ENCODE measurements at regions not wholly inside any gene's neighbourhood (a gene's known extent, or its start where the extent isn't known, plus 50 kb on each side); places are given as distances from the start of the nearest gene placed in this dataset.

DNA sequence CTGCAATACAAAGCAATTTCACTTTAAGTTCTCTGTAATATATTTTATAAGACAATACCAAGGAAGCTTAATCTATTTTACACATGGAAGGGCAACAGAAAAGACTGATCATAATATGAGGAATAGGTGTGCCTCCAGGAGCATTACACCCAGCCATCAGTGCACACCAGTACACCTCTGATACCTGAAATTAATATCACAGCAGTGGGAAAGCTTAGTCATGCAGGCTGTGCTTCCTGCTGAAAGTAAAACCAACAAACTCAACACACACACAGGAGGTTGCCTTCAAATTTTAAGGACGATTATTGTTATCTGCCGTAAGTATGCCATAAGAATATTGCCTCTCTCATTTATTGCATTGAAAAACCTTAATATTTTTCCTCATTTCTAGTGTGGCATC is 1119.1 kb upstream of the TENM4 start:
- Mint-ChIP-seq H3K4me3 (no peak overlapping the region), H3K27ac (no peak overlapping the region), H3K4me1 (peaks cover 20% of the 10 kb centered on the region), H3K27me3 (ENCODE audit: low read depth, poor library complexity) (peaks cover 5% of the 10 kb centered on the region), H3K36me3 (ENCODE audit: low read depth) (no peaks in the 10 kb centered on the region), H3K9me3 (no peaks in the 10 kb centered on the region)
- TF ChIP-seq, protein P1, sequence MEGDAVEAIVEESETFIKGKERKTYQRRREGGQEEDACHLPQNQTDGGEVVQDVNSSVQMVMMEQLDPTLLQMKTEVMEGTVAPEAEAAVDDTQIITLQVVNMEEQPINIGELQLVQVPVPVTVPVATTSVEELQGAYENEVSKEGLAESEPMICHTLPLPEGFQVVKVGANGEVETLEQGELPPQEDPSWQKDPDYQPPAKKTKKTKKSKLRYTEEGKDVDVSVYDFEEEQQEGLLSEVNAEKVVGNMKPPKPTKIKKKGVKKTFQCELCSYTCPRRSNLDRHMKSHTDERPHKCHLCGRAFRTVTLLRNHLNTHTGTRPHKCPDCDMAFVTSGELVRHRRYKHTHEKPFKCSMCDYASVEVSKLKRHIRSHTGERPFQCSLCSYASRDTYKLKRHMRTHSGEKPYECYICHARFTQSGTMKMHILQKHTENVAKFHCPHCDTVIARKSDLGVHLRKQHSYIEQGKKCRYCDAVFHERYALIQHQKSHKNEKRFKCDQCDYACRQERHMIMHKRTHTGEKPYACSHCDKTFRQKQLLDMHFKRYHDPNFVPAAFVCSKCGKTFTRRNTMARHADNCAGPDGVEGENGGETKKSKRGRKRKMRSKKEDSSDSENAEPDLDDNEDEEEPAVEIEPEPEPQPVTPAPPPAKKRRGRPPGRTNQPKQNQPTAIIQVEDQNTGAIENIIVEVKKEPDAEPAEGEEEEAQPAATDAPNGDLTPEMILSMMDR (IDR thresholded peaks at IDR 0.05), result no peak
- no peak for DNase-seq

DNA sequence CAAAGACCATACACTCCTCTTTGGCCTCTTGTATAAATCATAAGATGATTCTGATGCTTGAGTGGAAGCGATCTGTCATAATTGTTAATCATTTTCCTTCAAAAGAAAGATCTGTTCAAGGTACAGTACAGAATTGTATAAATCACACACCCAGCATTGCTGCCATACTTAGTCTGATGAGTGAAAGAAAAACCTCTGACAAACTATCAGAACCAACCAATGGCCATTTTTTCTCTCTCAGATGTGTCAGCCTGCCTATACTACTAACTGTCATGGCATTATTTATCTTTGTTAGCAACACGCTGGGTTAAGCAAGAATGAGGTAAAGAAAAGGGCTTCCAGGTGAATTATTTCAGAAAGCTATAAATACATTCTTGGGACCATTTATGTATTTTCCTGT is 1112.7 kb upstream of the TENM4 start:
- Mint-ChIP-seq H3K36me3 (ENCODE audit: low read depth) (no peaks in the 10 kb centered on the region), H3K9me3 (no peaks in the 10 kb centered on the region), H3K27ac (no peak overlapping the region), H3K4me3 (no peak overlapping the region), H3K27me3 (ENCODE audit: low read depth, poor library complexity) (no peaks in the 10 kb centered on the region), H3K4me1 (no peaks in the 10 kb centered on the region)
- TF ChIP-seq, protein P1 (IDR thresholded peaks at IDR 0.05), result no peak
- no peak for DNase-seq

DNA sequence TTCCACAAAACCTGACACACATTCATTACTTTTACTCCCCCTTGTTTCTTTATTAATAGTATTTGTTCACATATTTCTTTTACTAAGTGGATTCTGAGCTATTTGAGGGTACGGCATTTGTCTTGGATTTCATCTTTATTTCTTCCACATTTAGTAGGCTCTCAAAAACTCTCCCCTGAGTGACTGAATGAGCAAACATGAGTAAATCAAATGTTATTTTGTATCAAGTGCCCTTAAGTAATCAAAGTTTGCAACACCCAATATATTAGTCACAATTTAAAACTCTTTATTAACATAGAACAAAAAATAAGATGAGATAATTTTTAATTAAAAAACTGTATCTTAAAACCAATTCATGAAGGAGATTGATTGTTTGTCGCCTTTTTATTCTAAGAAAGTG is 1101.9 kb upstream of the TENM4 start:
- no peaks in the 10 kb centered on the region for H3K9me3 Mint-ChIP-seq
- TF ChIP-seq, protein P1 (IDR thresholded peaks at IDR 0.05), result no peak
- H3K4me1 Mint-ChIP-seq, result no peaks in the 10 kb centered on the region
- no peak overlapping the region for H3K27ac Mint-ChIP-seq
- DNase-seq, result no peak
- no peaks in the 10 kb centered on the region for H3K36me3 Mint-ChIP-seq (ENCODE audit: low read depth)
- H3K4me3 Mint-ChIP-seq, result no peak overlapping the region
- H3K27me3 Mint-ChIP-seq (ENCODE audit: low read depth, poor library complexity), result peaks cover 11% of the 10 kb centered on the region

DNA sequence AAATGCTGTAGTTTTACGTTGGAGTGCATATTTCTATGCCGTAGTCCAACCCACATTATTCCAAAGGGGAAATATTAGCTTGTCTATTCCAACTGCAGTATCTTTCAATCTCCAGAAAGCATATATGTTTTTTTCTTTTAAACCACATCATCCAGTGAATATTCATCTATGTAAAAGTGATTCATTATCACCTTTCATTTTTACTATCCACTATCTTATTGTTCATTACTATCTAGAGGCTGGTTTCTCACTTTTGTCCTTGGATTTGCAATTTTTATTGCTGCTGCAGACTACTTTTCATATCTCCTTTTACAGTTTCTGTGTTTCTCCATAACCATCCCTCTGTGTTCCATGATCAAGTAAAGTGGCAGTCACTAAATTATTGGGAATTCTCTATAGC is 1097.2 kb upstream of the TENM4 start:
- TF ChIP-seq, protein P1 (IDR thresholded peaks at IDR 0.05), result no peak
- Mint-ChIP-seq H3K9me3 (peaks cover 7% of the 10 kb centered on the region), H3K4me1 (no peaks in the 10 kb centered on the region), H3K36me3 (ENCODE audit: low read depth) (peaks cover 5% of the 10 kb centered on the region), H3K4me3 (no peak overlapping the region), H3K27me3 (ENCODE audit: low read depth, poor library complexity) (no peaks in the 10 kb centered on the region), H3K27ac (no peak overlapping the region)
- DNase-seq, result no peak

DNA sequence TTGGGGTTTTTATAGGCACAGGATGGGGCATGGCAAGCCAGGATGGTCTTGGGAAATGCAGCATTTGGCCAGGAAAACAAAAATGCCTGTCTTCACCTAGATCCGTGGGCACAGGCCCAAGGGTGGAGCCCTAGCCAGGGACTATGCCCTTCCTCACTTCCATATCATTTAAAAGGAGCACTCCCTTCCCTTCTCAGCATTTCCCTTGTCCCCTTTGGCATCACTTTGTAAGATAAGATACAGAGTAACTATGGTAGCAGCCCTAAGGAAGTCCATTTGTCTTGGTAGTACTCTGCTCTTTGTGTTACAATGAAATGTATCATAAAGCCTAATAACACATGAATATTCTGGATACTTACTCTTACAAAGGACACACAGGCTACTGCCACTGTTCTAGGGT is 1092.6 kb upstream of the TENM4 start:
- Mint-ChIP-seq H3K27me3 (ENCODE audit: low read depth, poor library complexity) (peaks cover 4% of the 10 kb centered on the region), H3K4me1 (no peaks in the 10 kb centered on the region), H3K9me3 (peaks cover 18% of the 10 kb centered on the region), H3K4me3 (no peak overlapping the region), H3K27ac (no peak overlapping the region), H3K36me3 (ENCODE audit: low read depth) (peaks cover 5% of the 10 kb centered on the region)
- DNase-seq, result no peak
- TF ChIP-seq, protein P1 (IDR thresholded peaks at IDR 0.05), result no peak

DNA sequence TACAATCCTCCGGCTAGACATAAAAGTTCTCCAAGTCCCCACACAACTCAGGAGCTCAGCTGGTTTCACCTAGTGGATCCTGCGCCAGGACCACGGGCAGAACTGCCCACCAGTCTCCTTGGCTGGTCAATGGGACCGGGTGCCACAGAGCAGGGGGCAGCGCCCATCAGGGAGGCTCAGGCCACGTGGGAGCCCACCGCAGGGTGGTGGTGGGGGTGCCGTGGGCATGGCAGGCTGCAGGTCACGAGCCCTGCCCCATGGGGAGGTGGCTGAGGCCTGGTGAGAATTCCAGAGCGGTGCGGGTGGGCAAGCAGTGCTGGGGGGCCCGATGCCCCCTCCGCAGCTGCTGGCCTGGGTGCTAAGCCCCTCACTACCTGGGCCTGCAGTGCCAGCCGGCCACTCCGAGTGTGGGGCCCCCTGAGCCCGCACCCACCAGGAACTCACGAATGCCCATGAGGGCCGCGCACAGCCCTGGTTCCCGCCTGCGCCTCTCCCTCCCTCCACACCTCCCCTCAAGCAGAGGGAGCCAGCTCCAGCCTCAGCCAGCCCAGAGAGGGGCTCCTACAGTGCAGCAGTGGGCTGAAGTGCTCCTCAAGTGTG is 1091.9 kb upstream of the TENM4 start:
- no peak overlapping the region for H3K4me3 Mint-ChIP-seq
- H3K27me3 Mint-ChIP-seq (ENCODE audit: low read depth, poor library complexity), result peaks cover 4% of the 10 kb centered on the region
- H3K27ac Mint-ChIP-seq, result no peak overlapping the region
- H3K36me3 Mint-ChIP-seq (ENCODE audit: low read depth), result peaks cover 5% of the 10 kb centered on the region
- TF ChIP-seq, protein P1 (IDR thresholded peaks at IDR 0.05), result no peak
- DNase-seq, result no peak
- H3K4me1 Mint-ChIP-seq, result no peaks in the 10 kb centered on the region
- H3K9me3 Mint-ChIP-seq, result peaks cover 18% of the 10 kb centered on the region

Measured in nephron progenitor cell (in vitro differentiated cells).